ENCODE measurements at regions not wholly inside any gene's neighbourhood (a gene's known extent, or its start where the extent isn't known, plus 50 kb on each side); places are given as distances from the start of the nearest gene placed in this dataset.

- no peak for TF ChIP-seq FOXJ3 (CRISPR knock-in tag; IDR thresholded peaks at IDR 0.05; ENCODE audit: borderline replicate concordance)
- TF ChIP-seq CBFB (CRISPR knock-in tag; IDR thresholded peaks at IDR 0.05; ENCODE audit: low read depth): no peak
- no peak for TF ChIP-seq ATF2 (CRISPR knock-in tag; IDR thresholded peaks at IDR 0.05; ENCODE audit: borderline replicate concordance, low read depth)
- TF ChIP-seq CTCF (IDR thresholded peaks at IDR 0.05): no peak
Observed at GRCh38 chr4:64582492-64582891, 173.2 kb upstream of the TECRL start.
